ENCODE measurements at regions not wholly inside any gene's neighbourhood (a gene's known extent, or its start where the extent isn't known, plus 50 kb on each side); places are given as distances from the start of the nearest gene placed in this dataset.

DNA sequence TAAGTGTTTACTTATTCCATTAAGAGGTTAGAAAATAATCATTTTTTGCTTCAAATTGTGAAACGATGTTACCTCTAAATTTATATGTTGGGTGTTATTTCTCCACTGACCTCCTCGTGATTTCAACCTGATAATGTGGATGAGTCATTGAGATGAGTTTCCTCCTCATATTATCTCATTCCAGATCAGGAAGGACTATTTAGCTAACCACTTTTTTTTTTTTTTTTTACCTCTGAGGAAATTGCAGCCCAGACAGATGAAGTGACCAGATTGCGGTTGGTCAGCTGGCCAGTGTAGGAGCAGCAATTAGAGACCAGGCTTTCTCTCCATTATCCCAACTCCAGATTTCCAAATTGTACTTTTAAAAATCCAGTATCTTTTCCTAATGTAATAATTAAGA, 248.7 kb downstream of the FZD1 start:
- TF ChIP-seq, protein P1, sequence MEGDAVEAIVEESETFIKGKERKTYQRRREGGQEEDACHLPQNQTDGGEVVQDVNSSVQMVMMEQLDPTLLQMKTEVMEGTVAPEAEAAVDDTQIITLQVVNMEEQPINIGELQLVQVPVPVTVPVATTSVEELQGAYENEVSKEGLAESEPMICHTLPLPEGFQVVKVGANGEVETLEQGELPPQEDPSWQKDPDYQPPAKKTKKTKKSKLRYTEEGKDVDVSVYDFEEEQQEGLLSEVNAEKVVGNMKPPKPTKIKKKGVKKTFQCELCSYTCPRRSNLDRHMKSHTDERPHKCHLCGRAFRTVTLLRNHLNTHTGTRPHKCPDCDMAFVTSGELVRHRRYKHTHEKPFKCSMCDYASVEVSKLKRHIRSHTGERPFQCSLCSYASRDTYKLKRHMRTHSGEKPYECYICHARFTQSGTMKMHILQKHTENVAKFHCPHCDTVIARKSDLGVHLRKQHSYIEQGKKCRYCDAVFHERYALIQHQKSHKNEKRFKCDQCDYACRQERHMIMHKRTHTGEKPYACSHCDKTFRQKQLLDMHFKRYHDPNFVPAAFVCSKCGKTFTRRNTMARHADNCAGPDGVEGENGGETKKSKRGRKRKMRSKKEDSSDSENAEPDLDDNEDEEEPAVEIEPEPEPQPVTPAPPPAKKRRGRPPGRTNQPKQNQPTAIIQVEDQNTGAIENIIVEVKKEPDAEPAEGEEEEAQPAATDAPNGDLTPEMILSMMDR (IDR thresholded peaks at IDR 0.05; ENCODE audit: insufficient read depth, low read length, poor library complexity, severe bottlenecking): no peak
- TF ChIP-seq EZH2phosphoT487 (conservative IDR thresholded peaks at IDR 0.05; ENCODE audit: low read length): no peak

Measured in SU-DHL-6 (cell line).